NCI-H226 (cell line): ENCODE measurements at regions not wholly inside any gene's neighbourhood (a gene's known extent, or its start where the extent isn't known, plus 50 kb on each side); places are given as distances from the start of the nearest gene placed in this dataset.

Experiments
- DNase-seq: peaks from one replicate; pipeline ENCODE4 v3.0.0-alpha.2; 2015

- no peak for DNase-seq
Observed at GRCh38 chr3:90253131-90253530, 1145.7 kb downstream of the EPHA3 start.

- no peak for DNase-seq
Observed at GRCh38 chr3:90261481-90262433, 1154.3 kb downstream of the EPHA3 start.
